WTC11 (cell line): ENCODE measurements at regions not wholly inside any gene's neighbourhood (a gene's known extent, or its start where the extent isn't known, plus 50 kb on each side); places are given as distances from the start of the nearest gene placed in this dataset.

Experiments used
- ATF1 ChIP-seq: sonication (generic); formaldehyde crosslinking; IDR thresholded peaks from 2 replicates; pipeline ENCODE4 v1.8.1; 2023; ENCODE audit warnings: mild to moderate bottlenecking, moderate library complexity, missing genetic modification reagents
- KAT7 ChIP-seq: sonication (generic); formaldehyde crosslinking; IDR thresholded peaks from 2 replicates; pipeline ENCODE4 v1.8.1; 2023; ENCODE audit warnings: missing genetic modification reagents, mild to moderate bottlenecking, borderline replicate concordance
- TF ChIP-seq, protein P1 (sequence below): fragments of 200-600 bp; IDR thresholded peaks from 2 replicates; pipeline ENCODE4 v1.8.0; 2022; ENCODE audit warnings: antibody characterized with exemption

- TF ChIP-seq, protein P1, sequence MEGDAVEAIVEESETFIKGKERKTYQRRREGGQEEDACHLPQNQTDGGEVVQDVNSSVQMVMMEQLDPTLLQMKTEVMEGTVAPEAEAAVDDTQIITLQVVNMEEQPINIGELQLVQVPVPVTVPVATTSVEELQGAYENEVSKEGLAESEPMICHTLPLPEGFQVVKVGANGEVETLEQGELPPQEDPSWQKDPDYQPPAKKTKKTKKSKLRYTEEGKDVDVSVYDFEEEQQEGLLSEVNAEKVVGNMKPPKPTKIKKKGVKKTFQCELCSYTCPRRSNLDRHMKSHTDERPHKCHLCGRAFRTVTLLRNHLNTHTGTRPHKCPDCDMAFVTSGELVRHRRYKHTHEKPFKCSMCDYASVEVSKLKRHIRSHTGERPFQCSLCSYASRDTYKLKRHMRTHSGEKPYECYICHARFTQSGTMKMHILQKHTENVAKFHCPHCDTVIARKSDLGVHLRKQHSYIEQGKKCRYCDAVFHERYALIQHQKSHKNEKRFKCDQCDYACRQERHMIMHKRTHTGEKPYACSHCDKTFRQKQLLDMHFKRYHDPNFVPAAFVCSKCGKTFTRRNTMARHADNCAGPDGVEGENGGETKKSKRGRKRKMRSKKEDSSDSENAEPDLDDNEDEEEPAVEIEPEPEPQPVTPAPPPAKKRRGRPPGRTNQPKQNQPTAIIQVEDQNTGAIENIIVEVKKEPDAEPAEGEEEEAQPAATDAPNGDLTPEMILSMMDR: no peak
- TF ChIP-seq ATF1 (CRISPR knock-in tag) (no peak), KAT7 (CRISPR knock-in tag) (no peak)
Measured at GRCh38 chr10:131021969-131022368, 289.6 kb downstream of the TCERG1L start.
